ENCODE measurements at regions not wholly inside any gene's neighbourhood (a gene's known extent, or its start where the extent isn't known, plus 50 kb on each side); places are given as distances from the start of the nearest gene placed in this dataset.

DNA sequence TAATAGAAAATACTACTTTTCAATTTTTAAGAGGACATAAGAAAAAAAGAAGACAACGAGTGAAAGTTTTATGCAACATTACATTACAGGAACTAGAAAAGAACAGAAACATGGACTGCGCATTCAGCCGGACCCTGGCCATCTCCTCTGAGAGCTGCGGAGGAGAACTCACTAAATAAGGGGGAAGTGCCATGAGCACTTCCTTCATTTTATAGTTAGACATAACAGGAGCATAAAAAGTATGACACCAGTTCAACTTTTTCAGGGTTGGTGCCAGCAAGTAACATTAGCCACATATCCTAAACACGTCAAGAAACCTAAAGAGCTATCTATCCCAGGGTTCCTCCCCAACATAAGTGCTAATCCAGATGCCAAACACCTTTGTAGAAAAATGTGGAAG, 78.0 kb upstream of the SERTAD2 start:
- DNase-seq (ENCODE audit: low read depth in 1 of 2, low spot score in 1 of 2) = no peak
- no peaks in the 10 kb centered on the region for H3K9me3 ChIP-seq (ENCODE audit: low read depth)
- H3K4me3 ChIP-seq = no peak overlapping the region
- TF ChIP-seq, protein P1, sequence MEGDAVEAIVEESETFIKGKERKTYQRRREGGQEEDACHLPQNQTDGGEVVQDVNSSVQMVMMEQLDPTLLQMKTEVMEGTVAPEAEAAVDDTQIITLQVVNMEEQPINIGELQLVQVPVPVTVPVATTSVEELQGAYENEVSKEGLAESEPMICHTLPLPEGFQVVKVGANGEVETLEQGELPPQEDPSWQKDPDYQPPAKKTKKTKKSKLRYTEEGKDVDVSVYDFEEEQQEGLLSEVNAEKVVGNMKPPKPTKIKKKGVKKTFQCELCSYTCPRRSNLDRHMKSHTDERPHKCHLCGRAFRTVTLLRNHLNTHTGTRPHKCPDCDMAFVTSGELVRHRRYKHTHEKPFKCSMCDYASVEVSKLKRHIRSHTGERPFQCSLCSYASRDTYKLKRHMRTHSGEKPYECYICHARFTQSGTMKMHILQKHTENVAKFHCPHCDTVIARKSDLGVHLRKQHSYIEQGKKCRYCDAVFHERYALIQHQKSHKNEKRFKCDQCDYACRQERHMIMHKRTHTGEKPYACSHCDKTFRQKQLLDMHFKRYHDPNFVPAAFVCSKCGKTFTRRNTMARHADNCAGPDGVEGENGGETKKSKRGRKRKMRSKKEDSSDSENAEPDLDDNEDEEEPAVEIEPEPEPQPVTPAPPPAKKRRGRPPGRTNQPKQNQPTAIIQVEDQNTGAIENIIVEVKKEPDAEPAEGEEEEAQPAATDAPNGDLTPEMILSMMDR (IDR thresholded peaks at IDR 0.05; ENCODE audit: low read depth, low read length) = no peak
- no peak overlapping the region for H3K27ac ChIP-seq
- H3K36me3 ChIP-seq = no peaks in the 10 kb centered on the region
- no peaks in the 10 kb centered on the region for H3K27me3 ChIP-seq
- peaks cover 38% of the 10 kb centered on the region for H3K4me1 ChIP-seq (ENCODE audit: low read depth)

DNA sequence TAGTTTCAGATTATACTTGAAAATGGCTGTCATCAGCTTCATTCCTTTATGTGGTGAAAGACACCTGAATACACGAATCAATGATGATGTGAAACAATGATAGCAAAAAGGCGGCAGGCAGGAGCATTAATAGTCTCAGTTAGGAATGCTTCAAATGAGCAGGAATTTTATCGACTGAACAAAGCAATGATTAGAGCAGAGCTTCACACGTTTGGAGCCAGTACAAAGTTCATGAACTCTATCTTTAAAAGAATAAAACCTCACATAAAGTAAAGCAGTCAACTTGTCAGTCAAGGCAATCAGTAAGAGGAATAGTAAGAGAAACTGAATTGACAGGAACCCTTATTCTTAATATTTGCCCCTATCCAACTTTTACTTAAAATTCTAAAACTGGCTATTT, 78.4 kb upstream of the SERTAD2 start:
- Histone ChIP-seq H3K9me3 (ENCODE audit: low read depth) (no peaks in the 10 kb centered on the region), H3K4me1 (ENCODE audit: low read depth) (peaks cover 36% of the 10 kb centered on the region), H3K36me3 (no peaks in the 10 kb centered on the region), H3K27me3 (no peaks in the 10 kb centered on the region), H3K4me3 (no peak overlapping the region), H3K27ac (no peak overlapping the region)
- no peak for DNase-seq (ENCODE audit: low read depth in 1 of 2, low spot score in 1 of 2)
- TF ChIP-seq, protein P1 (IDR thresholded peaks at IDR 0.05; ENCODE audit: low read depth, low read length) = no peak

DNA sequence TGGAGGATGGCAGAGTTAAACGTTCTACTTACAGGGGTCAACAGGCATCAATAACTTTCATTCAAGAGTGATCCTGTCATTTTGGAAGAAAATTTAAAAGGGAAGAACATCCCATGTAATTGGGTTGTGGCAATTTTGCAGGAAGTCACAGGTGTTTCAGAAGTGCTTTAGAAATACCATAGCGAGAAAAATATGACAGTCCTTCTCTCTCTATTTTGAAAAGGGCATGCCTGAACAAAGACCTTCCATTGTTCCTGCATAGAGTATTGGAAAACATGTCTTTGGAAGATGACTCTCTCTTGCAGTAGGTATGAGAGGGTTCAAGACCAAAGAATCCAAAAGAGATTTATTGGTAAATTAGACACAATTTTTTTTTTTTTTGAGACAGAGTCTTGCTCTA, 81.8 kb upstream of the SERTAD2 start:
- TF ChIP-seq, protein P1 (IDR thresholded peaks at IDR 0.05; ENCODE audit: low read depth, low read length) = no peak
- no peak for DNase-seq (ENCODE audit: low read depth in 1 of 2, low spot score in 1 of 2)

DNA sequence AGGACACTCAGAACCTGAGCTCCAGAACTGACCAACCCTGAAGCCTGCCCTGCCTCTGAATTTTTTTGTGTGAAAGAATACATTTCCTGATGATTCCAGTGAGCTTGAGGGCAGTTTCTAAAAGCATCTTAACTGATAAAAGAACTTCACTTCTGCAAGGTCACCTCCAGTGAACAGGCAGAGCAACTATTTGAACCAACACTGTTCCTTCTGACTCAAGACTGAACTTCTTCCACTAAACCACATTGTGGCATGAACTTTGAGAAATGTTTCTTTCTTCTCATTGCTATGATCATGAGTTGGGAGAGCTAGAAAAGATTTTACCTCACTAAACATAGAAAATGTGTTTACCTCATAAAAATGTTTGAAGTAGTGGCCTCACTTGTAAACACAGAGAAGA, 83.8 kb upstream of the SERTAD2 start:
- Histone ChIP-seq H3K9me3 (ENCODE audit: low read depth) (no peaks in the 10 kb centered on the region), H3K4me3 (no peak overlapping the region), H3K36me3 (no peaks in the 10 kb centered on the region), H3K27me3 (no peaks in the 10 kb centered on the region), H3K4me1 (ENCODE audit: low read depth) (no peaks in the 10 kb centered on the region), H3K27ac (no peak overlapping the region)
- DNase-seq (ENCODE audit: low read depth in 1 of 2, low spot score in 1 of 2) = no peak
- TF ChIP-seq, protein P1 (IDR thresholded peaks at IDR 0.05; ENCODE audit: low read depth, low read length) = no peak

More for the DNA sequence above, 81.8 kb upstream of the SERTAD2 start:
- peaks cover 20% of the 10 kb centered on the region for H3K4me1 ChIP-seq (ENCODE audit: low read depth)
- no peak overlapping the region for H3K4me3 ChIP-seq
- no peaks in the 10 kb centered on the region for H3K9me3 ChIP-seq (ENCODE audit: low read depth)
- no peaks in the 10 kb centered on the region for H3K27me3 ChIP-seq
- no peak overlapping the region for H3K27ac ChIP-seq
- no peaks in the 10 kb centered on the region for H3K36me3 ChIP-seq

DNA sequence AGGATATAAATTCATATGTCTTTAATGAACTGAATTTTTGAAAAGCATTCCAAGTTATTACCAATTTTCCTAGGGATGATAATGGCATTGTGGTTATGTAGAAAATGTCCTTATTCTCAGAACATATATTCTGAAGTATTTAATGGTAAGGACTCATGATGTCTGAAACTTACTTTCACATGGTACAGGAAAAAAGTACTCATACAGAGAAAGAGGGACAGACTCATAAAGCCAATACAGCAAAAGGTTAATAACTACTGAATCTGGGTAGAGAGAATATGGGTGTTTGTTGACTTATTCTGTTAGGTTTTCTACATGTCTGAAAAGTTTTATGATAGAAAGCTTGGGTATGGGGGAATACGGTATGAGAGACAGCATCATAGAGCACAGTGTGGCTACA, 84.3 kb upstream of the SERTAD2 start:
- no peak for DNase-seq (ENCODE audit: low read depth in 1 of 2, low spot score in 1 of 2)
- no peaks in the 10 kb centered on the region for H3K9me3 ChIP-seq (ENCODE audit: low read depth)
- H3K27me3 ChIP-seq = no peaks in the 10 kb centered on the region
- H3K4me3 ChIP-seq = no peak overlapping the region
- H3K36me3 ChIP-seq = no peaks in the 10 kb centered on the region
- H3K27ac ChIP-seq = no peak overlapping the region
- TF ChIP-seq, protein P1 (IDR thresholded peaks at IDR 0.05; ENCODE audit: low read depth, low read length) = no peak
- H3K4me1 ChIP-seq (ENCODE audit: low read depth) = no peaks in the 10 kb centered on the region

DNA sequence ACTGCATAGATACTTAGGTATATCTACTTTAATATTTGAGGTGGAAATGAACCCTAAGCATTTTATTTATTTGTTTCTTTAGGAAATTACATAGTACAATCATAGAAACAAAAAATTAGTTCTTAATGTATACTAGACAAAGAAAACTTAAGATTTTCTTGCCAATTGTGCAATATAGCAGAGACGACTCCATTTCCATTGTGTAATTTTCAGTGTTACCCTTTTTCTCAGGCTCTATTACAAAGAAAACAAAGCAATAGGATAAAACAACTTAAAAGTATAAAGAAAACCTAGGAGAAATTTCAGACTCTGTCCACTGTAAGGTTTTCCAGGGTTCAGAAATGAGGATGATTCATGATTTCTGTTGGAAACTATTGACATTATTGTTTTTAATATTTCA, 89.0 kb upstream of the SERTAD2 start:
- Histone ChIP-seq H3K27ac (no peak overlapping the region), H3K4me3 (no peak overlapping the region), H3K27me3 (no peaks in the 10 kb centered on the region), H3K4me1 (ENCODE audit: low read depth) (peaks cover 9% of the 10 kb centered on the region), H3K9me3 (ENCODE audit: low read depth) (no peaks in the 10 kb centered on the region), H3K36me3 (no peaks in the 10 kb centered on the region)
- DNase-seq (ENCODE audit: low read depth in 1 of 2, low spot score in 1 of 2) = no peak
- TF ChIP-seq, protein P1 (IDR thresholded peaks at IDR 0.05; ENCODE audit: low read depth, low read length) = no peak
